LNCAP (cell line): ENCODE measurements at regions not wholly inside any gene's neighbourhood (a gene's known extent, or its start where the extent isn't known, plus 50 kb on each side); places are given as distances from the start of the nearest gene placed in this dataset.

ENCODE experiments used
- CTCF ChIP-seq: fragments of 450-650 bp; IDR thresholded peaks from 2 replicates; pipeline ENCODE4 v1.5.1; 2017; ENCODE audit warnings: mild to moderate bottlenecking

- no peak for TF ChIP-seq CTCF
Observed at GRCh38 chr17:73911726-73912372, 267.6 kb upstream of the SDK2 start.

- no peak for TF ChIP-seq CTCF
Observed at GRCh38 chr17:73912373-73912746, 268.1 kb upstream of the SDK2 start.

GRCh38 chr17:73914536-73915274 is 270.5 kb upstream of the SDK2 start:
- TF ChIP-seq CTCF: no peak

- no peak for TF ChIP-seq CTCF
Observed at GRCh38 chr17:73921306-73921705, 277.1 kb upstream of the SDK2 start.

GRCh38 chr17:73924114-73924908 is 279.2 kb upstream of the RPL38 start:
- TF ChIP-seq CTCF: no peak

GRCh38 chr17:73924909-73925186 is 278.6 kb upstream of the RPL38 start:
- no peak for TF ChIP-seq CTCF

- no peak; the same call in 1 of the 2 replicates for TF ChIP-seq CTCF
Observed at GRCh38 chr17:73929860-73930430, 273.5 kb upstream of the RPL38 start.
